ENCODE measurements at regions not wholly inside any gene's neighbourhood (a gene's known extent, or its start where the extent isn't known, plus 50 kb on each side); places are given as distances from the start of the nearest gene placed in this dataset.

DNA sequence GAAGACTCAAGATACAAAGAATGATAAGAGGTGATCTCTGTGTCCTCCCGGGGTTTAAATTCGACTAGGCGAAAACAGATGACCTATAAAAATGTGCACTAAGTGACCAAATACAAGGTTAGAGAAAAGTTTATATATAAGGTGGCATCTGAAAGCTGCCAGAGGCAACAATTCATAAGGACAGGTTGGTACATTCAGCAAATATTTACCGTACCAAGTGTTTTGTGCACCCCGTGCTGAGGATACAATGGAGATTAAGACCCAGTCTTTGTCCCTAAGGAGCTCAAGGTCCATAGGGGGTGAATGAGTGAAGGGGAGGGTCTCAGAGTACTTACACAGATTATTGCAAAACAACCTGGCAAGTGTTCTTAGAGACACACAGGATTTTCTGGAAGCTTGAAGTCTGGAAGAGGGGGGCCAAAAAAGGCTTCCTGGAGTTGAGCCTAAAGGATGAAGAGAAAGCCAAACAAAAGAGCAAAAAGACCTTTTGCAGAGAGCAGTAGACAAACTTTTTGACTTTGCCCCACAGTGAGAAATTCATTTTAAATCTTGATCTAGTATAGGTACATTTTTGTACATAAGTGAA is 71.4 kb upstream of the LRIG1 start:
- Histone ChIP-seq H3K4me1 (no peaks in the 10 kb centered on the region), H3K9me3 (no peaks in the 10 kb centered on the region), H3K27ac (no peak overlapping the region), H3K36me3 (no peaks in the 10 kb centered on the region), H3K27me3 (no peaks in the 10 kb centered on the region), H3K4me3 (no peak overlapping the region)
- TF ChIP-seq, protein P1, sequence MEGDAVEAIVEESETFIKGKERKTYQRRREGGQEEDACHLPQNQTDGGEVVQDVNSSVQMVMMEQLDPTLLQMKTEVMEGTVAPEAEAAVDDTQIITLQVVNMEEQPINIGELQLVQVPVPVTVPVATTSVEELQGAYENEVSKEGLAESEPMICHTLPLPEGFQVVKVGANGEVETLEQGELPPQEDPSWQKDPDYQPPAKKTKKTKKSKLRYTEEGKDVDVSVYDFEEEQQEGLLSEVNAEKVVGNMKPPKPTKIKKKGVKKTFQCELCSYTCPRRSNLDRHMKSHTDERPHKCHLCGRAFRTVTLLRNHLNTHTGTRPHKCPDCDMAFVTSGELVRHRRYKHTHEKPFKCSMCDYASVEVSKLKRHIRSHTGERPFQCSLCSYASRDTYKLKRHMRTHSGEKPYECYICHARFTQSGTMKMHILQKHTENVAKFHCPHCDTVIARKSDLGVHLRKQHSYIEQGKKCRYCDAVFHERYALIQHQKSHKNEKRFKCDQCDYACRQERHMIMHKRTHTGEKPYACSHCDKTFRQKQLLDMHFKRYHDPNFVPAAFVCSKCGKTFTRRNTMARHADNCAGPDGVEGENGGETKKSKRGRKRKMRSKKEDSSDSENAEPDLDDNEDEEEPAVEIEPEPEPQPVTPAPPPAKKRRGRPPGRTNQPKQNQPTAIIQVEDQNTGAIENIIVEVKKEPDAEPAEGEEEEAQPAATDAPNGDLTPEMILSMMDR (IDR thresholded peaks at IDR 0.05), result no peak
- WGBS, 2 donors, result 76 to 77% methylated on average over 5 of the region's 5 CpGs
- ATAC-seq (no peak), DNase-seq (no peak)
- intact Hi-C loops (cut with DNase I), result no loop called here

DNA sequence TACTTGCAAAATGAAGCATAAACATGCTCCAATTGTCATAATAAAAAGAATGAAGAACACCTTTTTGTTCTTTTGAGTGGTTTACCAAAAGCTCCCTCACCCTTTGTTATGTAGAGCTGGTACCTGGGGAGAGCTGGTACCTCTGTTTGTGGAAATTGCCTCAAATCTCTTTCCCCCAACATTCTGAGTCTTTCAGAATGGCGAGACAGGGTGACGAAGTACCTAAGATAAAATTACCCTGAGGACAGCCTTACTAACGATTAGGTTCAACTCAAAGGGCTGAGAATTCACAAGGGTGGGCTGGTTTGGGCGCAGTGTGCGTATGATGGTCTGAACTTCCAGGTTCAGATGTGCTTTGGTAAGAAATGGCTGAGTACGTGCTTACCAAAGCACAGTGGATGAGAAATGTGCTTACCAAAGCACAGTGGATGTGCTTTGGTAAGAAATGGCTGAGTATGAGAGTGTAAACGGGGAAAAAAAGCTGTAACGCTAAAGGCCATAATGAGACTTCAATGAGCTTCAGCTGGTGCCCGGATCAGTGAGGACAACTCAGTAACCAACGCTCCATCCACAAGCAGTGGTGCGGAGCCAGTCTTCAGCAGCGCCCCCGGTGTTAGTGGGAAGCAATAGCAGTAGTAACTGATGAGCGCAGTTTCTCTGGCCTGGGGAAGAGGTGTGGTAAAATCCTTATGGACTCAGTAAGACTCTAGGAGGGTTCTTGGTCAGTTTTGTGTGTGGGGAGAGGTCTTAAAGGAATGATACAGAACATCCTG is 72.3 kb upstream of the LRIG1 start:
- Histone ChIP-seq H3K36me3 (no peaks in the 10 kb centered on the region), H3K4me3 (no peak overlapping the region), H3K9me3 (no peaks in the 10 kb centered on the region), H3K27ac (no peak overlapping the region), H3K27me3 (no peaks in the 10 kb centered on the region), H3K4me1 (no peaks in the 10 kb centered on the region)
- TF ChIP-seq, protein P1 (IDR thresholded peaks at IDR 0.05), result peak in 6 of 9 donors; percentile 7 to 32 (median 27)
- no peak for DNase-seq
- peak in 2 of 8 donors; percentile 20 to 31 for ATAC-seq
- 64 to 68% methylated on average over 14 of the region's 14 CpGs for WGBS, 2 donors
- intact Hi-C loops (cut with DNase I), result no loop called here

DNA sequence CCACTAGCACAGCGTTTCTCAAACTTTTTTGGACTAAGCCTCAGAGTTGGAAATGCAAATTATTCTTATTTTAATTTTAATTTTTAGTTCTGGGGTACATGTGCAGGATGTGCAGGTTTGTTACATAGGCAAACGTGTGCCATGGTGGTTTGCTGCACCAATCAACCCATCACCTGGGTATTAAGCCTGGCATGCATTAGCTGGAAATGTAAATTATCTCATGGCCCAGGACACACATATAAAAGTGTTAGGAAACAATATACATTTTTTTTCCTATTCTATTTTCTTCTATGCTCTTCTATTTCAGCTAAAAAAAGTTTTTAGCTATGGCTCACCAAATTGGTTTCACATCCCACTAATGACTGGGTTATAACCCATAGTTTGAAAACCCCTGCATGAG is 73.3 kb upstream of the LRIG1 start:
- intact Hi-C loops (cut with DNase I), result no loop called here
- H3K9me3 ChIP-seq, result no peaks in the 10 kb centered on the region
- no peaks in the 10 kb centered on the region for H3K27me3 ChIP-seq
- ATAC-seq (no peak), DNase-seq (no peak)
- TF ChIP-seq, protein P1 (IDR thresholded peaks at IDR 0.05), result no peak
- no peak overlapping the region for H3K4me3 ChIP-seq
- 87 to 90% methylated on average over 2 of the region's 2 CpGs for WGBS, 2 donors
- no peaks in the 10 kb centered on the region for H3K36me3 ChIP-seq
- no peaks in the 10 kb centered on the region for H3K4me1 ChIP-seq
- H3K27ac ChIP-seq, result no peak overlapping the region

DNA sequence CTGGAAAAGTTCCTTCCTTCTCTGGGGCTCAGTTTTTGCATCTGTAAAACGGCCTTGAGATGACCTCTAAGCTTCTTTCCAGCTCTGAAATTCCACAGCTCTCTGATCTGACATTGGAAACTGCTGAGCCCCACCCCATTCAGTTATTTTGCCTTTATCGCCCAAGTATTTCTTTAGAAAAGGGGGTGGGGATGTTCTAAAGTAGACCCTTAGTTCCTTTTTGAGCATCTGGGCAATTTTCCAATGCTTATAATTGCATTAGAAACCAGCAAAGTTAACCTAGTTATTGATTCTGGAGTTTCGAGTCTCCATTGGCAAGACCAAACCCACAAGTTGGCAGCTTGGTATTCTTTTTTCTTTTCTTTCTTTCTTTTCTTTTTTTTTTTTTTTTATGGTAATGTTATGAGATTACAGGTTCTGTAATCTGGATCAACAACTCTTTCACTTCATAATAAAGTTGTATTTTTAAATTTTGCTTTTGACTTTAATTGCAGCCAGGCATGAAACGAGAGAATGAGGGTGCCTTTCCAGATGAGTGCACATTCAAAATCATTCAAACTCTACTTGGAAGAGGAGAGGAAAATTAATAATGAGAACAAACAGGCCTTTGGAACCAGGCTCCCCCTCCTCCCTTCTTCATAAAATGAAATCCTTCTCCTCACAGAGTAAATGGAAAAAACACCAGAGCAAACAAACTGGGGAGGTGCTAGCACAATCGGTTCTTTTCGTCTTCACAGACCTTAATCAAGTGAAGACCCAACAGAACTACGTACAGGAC is 76.8 kb upstream of the LRIG1 start:
- TF ChIP-seq, protein P1 (IDR thresholded peaks at IDR 0.05), result no peak
- Histone ChIP-seq H3K27ac (no peak overlapping the region), H3K4me1 (no peaks in the 10 kb centered on the region), H3K27me3 (peaks cover 0 to 4% (median 0%) of the 10 kb centered on the region in 7 donors), H3K4me3 (no peak overlapping the region), H3K9me3 (no peaks in the 10 kb centered on the region), H3K36me3 (no peaks in the 10 kb centered on the region)
- intact Hi-C loops (cut with DNase I), result no loop called here
- no peak for DNase-seq
- ATAC-seq, result no peak
- WGBS, 2 donors, result 79 to 81% methylated on average over 7 of the region's 7 CpGs

All from heart right ventricle (tissue), 16 donors.